ENCODE measurements at regions not wholly inside any gene's neighbourhood (a gene's known extent, or its start where the extent isn't known, plus 50 kb on each side); places are given as distances from the start of the nearest gene placed in this dataset.

DNA sequence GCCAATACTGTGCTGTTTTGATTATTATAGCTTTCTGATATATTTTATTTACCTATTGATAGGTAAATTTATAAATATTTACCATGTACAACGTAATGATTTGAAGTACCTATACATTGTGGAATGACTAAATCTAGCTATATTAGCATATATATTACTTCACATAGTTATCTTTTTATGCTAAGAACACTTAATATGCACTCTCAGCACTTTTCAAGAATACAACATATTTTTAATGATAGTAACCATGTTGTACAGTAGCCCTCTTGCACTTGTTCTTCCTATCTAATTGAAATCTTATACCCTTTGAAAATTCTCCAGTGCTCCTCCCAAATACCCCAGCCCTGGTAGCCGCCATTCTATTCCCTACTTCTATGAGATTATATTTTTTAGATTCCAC, 604.0 kb upstream of the KIF2B start:
- TF ChIP-seq, protein P1, sequence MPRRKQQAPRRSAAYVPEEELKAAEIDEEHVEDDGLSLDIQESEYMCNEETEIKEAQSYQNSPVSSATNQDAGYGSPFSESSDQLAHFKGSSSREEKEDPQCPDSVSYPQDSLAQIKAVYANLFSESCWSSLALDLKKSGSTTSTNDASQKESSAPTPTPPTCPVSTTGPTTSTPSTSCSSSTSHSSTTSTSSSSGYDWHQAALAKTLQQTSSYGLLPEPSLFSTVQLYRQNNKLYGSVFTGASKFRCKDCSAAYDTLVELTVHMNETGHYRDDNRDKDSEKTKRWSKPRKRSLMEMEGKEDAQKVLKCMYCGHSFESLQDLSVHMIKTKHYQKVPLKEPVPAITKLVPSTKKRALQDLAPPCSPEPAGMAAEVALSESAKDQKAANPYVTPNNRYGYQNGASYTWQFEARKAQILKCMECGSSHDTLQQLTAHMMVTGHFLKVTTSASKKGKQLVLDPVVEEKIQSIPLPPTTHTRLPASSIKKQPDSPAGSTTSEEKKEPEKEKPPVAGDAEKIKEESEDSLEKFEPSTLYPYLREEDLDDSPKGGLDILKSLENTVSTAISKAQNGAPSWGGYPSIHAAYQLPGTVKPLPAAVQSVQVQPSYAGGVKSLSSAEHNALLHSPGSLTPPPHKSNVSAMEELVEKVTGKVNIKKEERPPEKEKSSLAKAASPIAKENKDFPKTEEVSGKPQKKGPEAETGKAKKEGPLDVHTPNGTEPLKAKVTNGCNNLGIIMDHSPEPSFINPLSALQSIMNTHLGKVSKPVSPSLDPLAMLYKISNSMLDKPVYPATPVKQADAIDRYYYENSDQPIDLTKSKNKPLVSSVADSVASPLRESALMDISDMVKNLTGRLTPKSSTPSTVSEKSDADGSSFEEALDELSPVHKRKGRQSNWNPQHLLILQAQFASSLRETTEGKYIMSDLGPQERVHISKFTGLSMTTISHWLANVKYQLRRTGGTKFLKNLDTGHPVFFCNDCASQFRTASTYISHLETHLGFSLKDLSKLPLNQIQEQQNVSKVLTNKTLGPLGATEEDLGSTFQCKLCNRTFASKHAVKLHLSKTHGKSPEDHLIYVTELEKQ (tag by site-specific recombination; IDR thresholded peaks at IDR 0.05; ENCODE audit: borderline replicate concordance) = no peak
- TF ChIP-seq KLF1 (tag by site-specific recombination; IDR thresholded peaks at IDR 0.05) = no peak
- TF ChIP-seq RBAK (tag by site-specific recombination; IDR thresholded peaks at IDR 0.05) = no peak
- TF ChIP-seq, protein P2, sequence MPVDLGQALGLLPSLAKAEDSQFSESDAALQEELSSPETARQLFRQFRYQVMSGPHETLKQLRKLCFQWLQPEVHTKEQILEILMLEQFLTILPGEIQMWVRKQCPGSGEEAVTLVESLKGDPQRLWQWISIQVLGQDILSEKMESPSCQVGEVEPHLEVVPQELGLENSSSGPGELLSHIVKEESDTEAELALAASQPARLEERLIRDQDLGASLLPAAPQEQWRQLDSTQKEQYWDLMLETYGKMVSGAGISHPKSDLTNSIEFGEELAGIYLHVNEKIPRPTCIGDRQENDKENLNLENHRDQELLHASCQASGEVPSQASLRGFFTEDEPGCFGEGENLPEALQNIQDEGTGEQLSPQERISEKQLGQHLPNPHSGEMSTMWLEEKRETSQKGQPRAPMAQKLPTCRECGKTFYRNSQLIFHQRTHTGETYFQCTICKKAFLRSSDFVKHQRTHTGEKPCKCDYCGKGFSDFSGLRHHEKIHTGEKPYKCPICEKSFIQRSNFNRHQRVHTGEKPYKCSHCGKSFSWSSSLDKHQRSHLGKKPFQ (tag by site-specific recombination; IDR thresholded peaks at IDR 0.05) = no peak
- no peak for TF ChIP-seq ZNF350 (tag by site-specific recombination; IDR thresholded peaks at IDR 0.05)
- no peak for TF ChIP-seq PRDM1 (tag by site-specific recombination; IDR thresholded peaks at IDR 0.05)
- TF ChIP-seq, protein P3, sequence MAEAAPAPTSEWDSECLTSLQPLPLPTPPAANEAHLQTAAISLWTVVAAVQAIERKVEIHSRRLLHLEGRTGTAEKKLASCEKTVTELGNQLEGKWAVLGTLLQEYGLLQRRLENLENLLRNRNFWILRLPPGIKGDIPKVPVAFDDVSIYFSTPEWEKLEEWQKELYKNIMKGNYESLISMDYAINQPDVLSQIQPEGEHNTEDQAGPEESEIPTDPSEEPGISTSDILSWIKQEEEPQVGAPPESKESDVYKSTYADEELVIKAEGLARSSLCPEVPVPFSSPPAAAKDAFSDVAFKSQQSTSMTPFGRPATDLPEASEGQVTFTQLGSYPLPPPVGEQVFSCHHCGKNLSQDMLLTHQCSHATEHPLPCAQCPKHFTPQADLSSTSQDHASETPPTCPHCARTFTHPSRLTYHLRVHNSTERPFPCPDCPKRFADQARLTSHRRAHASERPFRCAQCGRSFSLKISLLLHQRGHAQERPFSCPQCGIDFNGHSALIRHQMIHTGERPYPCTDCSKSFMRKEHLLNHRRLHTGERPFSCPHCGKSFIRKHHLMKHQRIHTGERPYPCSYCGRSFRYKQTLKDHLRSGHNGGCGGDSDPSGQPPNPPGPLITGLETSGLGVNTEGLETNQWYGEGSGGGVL (tag by site-specific recombination; IDR thresholded peaks at IDR 0.05) = no peak
- no peak for TF ChIP-seq ZNF37A (tag by site-specific recombination; IDR thresholded peaks at IDR 0.05)
- no peak for TF ChIP-seq ZNF2 (tag by site-specific recombination; IDR thresholded peaks at IDR 0.05)
- TF ChIP-seq ZSCAN16 (tag by site-specific recombination; IDR thresholded peaks at IDR 0.05) = no peak
- no peak for TF ChIP-seq ZNF571 (tag by site-specific recombination; IDR thresholded peaks at IDR 0.05)
- no peak for TF ChIP-seq ZNF558 (tag by site-specific recombination; IDR thresholded peaks at IDR 0.05)
- POLR2A ChIA-PET = no interaction called here

DNA sequence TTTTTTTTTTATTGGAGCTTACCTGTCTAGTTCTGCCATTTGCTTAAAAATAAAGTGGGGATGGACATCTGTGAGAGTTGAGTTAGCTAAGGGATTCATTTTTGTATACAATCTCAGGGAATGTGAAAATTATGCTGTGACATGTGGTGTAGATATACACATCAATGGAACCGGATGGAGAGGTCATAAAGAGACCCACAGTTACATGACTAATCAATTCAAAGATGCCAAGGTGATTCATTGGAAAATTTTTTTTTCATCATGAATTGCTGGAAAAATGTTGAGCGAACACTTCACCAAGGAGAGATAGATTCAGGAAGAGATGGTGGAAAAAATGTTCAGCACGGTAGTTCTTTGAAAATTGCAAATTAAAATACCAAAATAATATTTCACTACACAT, 605.4 kb upstream of the KIF2B start:
- H3K4me1 ChIP-seq (ENCODE audit: control insufficient read depth, insufficient read depth, low read length) = no peaks in the 10 kb centered on the region
- H3K36me3 ChIP-seq (ENCODE audit: control insufficient read depth in 2 of 2, insufficient read depth in 1 of 2, low read length in 2 of 2) = no peaks in the 10 kb centered on the region
- no peak for TF ChIP-seq ZNF600 (tag by site-specific recombination; IDR thresholded peaks at IDR 0.05)
- TF ChIP-seq ZNF391 (tag by site-specific recombination; IDR thresholded peaks at IDR 0.05; ENCODE audit: borderline replicate concordance, low read depth) = no peak
- TF ChIP-seq, protein P4, sequence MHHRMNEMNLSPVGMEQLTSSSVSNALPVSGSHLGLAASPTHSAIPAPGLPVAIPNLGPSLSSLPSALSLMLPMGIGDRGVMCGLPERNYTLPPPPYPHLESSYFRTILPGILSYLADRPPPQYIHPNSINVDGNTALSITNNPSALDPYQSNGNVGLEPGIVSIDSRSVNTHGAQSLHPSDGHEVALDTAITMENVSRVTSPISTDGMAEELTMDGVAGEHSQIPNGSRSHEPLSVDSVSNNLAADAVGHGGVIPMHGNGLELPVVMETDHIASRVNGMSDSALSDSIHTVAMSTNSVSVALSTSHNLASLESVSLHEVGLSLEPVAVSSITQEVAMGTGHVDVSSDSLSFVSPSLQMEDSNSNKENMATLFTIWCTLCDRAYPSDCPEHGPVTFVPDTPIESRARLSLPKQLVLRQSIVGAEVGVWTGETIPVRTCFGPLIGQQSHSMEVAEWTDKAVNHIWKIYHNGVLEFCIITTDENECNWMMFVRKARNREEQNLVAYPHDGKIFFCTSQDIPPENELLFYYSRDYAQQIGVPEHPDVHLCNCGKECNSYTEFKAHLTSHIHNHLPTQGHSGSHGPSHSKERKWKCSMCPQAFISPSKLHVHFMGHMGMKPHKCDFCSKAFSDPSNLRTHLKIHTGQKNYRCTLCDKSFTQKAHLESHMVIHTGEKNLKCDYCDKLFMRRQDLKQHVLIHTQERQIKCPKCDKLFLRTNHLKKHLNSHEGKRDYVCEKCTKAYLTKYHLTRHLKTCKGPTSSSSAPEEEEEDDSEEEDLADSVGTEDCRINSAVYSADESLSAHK (tag by site-specific recombination; IDR thresholded peaks at IDR 0.05) = no peak
- TF ChIP-seq, protein P5, sequence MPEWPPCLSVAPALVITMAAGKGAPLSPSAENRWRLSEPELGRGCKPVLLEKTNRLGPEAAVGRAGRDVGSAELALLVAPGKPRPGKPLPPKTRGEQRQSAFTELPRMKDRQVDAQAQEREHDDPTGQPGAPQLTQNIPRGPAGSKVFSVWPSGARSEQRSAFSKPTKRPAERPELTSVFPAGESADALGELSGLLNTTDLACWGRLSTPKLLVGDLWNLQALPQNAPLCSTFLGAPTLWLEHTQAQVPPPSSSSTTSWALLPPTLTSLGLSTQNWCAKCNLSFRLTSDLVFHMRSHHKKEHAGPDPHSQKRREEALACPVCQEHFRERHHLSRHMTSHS (tag by site-specific recombination; IDR thresholded peaks at IDR 0.05) = no peak
- TF ChIP-seq ZNF585B (tag by site-specific recombination; IDR thresholded peaks at IDR 0.05) = no peak
- TF ChIP-seq OVOL3 (tag by site-specific recombination; IDR thresholded peaks at IDR 0.05) = no peak
- TF ChIP-seq ZNF473 (tag by site-specific recombination; IDR thresholded peaks at IDR 0.05) = no peak
- TF ChIP-seq ZNF214 (tag by site-specific recombination; IDR thresholded peaks at IDR 0.05; ENCODE audit: borderline replicate concordance) = no peak
- no peaks in the 10 kb centered on the region for H3K9me3 ChIP-seq (ENCODE audit: control insufficient read depth, insufficient read depth, low read depth, low read length)
- no peak overlapping the region for H3K4me3 ChIP-seq (ENCODE audit: low read depth, low read length)
- CTCF ChIA-PET = interaction anchor here (1.6 kb wide), 1 partner anchor 12 kb away, joined by 4 read pairs; no protein-coding TSS in a partner anchor
- H3K27ac ChIP-seq (ENCODE audit: extremely low read depth, low read depth, low read length) = no peak overlapping the region
- POLR2A ChIA-PET = no interaction called here

More for the DNA sequence above, 604.0 kb upstream of the KIF2B start:
- no peak overlapping the region for H3K4me3 ChIP-seq (ENCODE audit: low read depth, low read length)
- CTCF ChIA-PET = interaction anchor here (0.6 kb wide), 1 partner anchor 18 kb away, joined by 3 read pairs; no protein-coding TSS in a partner anchor
- no peaks in the 10 kb centered on the region for H3K4me1 ChIP-seq (ENCODE audit: control insufficient read depth, insufficient read depth, low read length)
- no peak overlapping the region for H3K27ac ChIP-seq (ENCODE audit: extremely low read depth, low read depth, low read length)
- H3K36me3 ChIP-seq (ENCODE audit: control insufficient read depth in 2 of 2, insufficient read depth in 1 of 2, low read length in 2 of 2) = no peaks in the 10 kb centered on the region
- H3K9me3 ChIP-seq (ENCODE audit: control insufficient read depth, insufficient read depth, low read depth, low read length) = no peaks in the 10 kb centered on the region
